HG03558 (cell line): ENCODE measurements at regions not wholly inside any gene's neighbourhood (a gene's known extent, or its start where the extent isn't known, plus 50 kb on each side); places are given as distances from the start of the nearest gene placed in this dataset.
A peak's percentile ranks its signal among the peaks of the same experiment; 100 is the strongest.

Source experiments
- ATAC-seq: cut with Tn5 transposase; IDR thresholded peaks from one replicate; pipeline ENCODE4 v1.9.1; 2021; ENCODE audit warnings: moderate number of reproducible peaks; ENCODE audit not compliant: unreplicated experiment; ENCODE audit errors: extremely low read depth

DNA sequence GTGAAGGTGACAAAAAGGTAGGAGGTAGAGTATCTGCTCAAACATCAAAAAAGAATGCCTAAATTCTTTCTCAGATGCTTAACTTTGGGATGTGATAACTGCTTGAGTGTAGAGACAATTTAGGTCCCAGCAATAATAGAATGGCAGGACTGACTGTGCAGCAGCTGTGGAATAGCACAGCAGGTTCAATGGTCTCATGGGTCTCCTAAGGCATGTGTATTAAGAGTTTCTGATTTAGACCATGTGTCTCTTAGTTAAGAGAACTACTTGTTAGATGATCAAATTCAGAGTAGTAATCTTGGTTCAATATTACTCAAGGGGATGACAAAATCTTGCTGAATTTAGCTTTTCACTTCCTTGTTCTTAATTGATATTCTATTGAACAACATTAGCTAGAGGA, 72.0 kb downstream of the ALX1 start:
- ATAC-seq = no peak

DNA sequence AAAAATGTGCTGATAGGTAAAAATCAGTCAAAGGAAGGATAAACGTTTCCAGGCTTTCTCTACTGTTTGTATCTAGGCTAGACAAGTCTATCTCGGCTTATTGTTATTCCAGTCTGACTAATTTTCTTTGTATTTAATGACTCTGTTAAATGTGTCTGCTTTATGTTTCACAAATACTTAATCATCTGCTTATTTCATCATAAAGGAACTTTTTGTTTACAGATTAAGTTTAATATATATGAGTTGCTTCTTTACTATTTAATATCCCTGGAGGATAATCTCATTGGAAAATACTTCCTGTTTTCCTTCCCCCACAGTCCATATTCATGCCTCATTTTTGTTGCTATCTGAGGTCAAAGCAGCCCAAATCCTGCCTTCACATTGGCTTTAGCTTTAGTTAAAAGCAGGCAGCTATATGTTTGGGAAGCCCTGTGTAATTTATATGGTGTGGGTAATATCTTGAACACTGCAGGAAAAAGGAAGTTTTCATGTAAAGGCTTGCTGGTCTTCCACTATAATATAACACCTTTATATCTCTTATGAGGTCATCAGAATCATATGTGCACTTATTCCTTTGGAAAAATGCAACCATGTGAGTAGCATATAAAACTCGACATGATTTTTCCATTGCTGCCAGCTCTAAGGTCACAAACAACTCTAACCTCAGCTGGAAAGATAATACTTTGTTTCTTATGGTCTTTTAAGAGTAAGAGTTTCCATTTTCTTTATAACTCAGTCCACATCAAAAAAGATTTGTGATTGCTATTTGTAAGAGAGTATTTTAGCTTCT, 76.8 kb downstream of the ALX1 start:
- no peak for ATAC-seq

DNA sequence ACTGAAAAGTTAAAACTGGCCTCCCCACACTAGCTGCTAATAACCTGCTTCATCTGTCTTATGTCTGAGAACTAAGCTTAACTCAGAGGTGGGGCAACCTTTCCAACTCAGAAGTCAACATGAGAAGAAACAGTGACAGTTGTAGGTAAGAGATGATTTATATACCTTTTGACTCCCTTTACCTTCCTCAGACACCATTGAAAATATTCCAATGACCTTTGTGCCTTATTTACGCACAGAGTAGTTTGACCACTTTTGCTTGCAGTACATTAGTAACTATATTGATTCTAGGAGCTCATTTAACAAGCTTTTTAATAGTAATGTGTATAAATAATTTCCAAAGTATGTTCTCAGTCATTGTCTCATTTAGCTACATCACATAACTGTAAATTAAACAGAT, 77.6 kb downstream of the ALX1 start:
- ATAC-seq = no peak

DNA sequence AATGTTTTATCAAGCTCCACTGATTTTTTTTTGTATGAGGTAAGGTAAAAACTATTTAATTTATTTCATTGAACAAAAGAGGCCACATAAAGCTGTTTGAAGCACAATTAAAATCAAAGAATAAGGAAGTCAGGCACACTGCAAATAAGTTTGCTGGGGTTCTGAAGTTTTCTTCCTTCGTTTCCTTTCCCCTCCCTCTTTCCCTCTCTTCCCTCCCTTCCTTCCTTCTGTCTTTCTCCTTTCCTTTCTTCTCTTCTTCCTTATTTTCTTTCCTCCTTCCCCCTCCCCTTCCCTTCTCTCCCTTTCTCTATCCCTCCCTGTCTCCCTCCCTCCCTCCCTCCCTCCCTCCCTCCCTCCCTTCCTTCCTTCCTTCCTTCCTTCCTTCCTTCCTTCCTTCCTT, 78.7 kb downstream of the ALX1 start:
- ATAC-seq = no peak

DNA sequence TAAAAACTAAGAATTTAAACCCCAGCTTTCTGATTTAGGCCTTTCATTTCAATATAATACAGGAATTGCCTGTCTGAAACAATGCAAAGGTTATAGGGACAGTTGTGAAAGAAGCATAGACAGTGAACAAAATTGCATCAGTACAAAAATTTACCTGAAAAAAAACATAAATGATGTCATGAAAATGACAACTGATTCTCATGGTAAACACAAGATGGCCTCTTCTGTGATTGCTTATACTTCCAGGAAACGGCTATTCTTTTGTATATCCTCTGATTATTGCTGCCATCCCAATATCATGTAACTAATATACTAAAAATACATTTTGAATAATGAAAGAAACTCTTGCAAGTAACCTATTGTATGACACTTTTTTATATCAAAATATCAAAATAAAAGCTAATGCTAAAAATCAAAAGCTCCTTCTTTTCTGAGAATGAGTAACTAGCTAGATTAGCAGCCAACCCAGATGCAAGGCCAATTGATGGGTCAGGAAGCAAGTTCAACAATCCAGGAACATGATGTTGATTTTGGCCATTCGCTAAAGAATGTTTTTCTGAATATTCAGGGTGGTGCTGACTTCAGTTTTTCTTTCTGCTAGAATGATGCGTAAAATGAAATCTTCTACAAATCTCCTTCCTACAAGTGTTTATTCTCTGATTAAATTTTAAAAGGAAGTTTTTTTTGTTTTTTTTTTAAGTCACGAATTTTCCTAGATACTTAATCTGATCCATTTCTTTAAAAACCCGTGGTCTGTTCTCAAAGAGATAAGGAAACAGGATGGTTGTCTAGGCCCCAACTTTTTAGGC, 83.6 kb downstream of the ALX1 start:
- no peak for ATAC-seq

DNA sequence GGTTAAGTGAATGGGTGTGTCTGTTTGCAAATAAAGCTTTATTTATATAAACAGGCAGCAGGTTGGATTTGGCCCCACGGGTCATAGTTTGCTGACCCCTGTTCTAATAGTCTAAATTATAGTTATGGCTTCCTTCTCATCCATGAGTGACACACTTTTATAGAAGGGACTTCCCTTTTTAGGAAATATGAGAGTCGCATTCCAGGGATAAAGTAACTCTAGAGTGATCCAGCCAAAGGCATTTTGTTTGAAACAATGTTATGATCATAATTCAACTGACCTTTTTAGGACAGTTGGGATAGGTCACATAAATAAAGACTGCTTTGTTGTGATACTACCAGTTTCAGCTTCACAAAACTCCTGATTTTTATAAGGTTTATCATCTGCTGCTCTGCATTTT, 87.9 kb downstream of the ALX1 start:
- no peak for ATAC-seq

DNA sequence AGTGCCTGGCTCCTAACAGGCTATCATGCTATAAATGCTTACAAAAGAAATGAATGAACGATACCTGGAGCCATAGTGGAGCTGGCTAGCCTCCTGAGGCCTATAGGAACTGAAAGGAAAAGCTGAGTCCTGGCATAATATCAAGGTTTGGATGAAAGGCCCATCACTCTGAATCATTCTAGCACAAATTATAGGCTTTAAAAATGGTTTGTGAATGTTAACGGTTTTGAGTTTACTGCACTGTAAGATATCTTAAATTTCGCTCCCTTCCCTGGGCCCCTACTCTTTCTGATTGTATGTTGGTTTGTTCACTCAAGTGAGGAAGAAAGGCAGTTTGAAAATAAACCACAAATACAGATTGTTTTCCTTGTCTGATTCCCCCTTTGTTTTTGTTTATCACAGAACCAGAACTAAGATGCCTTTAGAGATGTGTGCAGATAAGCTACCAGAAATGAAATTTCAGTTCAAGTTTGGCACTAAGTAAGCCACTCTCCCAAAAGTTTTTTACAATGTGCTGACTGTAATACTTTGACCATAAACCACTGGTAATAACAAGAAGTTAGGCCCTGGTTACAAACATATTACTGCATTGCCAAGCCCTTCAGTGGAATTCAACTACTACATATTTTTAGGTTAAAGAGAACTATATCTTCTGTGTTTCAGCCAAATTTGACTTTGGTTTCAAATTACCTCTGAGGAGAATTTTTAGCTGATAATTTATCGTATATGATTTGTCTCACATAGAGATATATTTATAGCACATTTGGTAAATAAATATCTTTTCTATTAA, 89.5 kb downstream of the ALX1 start:
- ATAC-seq = no peak

DNA sequence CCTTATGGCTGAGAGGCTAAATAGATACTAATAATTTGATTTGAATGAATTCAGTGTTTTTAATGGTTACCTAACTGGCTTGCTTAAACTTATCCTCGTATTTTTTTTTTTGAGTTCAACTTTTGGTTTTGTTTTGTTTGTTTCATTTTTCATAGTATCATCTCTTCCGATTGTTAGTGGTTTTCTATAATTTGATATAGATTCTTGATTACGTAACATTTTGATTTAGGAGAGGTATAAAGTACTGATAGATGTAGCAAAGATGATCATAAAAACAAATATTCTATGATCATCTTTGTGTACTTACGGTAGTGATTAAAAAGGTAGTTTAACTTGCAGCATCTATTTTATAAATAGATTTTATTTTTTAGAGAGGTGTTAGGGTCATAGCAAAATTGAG, 93.0 kb downstream of the ALX1 start:
- ATAC-seq = no peak

DNA sequence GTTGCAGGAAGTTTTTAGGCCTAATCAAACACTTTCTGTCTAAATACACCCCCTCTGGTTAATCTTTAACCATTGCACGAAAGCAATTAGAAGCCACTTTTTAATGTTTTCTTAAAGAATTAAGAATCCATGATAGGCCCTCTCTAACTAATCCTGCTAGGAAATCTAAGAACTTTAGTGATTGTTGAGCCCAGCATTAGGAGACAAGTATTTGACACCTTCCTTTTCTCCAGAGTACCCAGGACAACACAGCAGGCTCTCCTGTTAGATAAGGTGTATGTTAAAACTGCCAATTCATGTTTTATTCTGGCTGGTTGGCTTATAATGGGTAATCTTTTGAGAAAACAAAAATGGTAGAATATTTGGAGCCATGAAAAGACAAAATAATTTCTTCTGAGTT, 95.0 kb downstream of the ALX1 start:
- no peak for ATAC-seq

DNA sequence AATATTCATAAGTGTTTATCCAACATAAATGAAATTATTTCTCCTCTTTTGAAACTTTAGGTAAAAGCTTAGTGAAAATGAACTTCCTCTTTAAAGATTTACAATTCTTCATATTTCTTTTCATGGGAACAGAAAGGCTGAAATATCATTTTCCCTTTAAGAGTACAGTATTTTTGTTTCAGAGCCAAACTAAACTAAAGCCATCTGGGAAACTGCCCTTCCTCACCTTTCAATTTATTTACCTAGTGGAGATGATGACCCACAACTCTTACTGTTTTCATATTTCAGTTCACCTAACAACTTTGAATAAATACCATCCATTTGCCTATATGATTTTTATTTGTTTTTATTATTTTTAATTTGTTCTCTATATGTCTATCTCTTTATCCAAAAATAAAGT, 105.4 kb downstream of the ALX1 start:
- no peak for ATAC-seq

DNA sequence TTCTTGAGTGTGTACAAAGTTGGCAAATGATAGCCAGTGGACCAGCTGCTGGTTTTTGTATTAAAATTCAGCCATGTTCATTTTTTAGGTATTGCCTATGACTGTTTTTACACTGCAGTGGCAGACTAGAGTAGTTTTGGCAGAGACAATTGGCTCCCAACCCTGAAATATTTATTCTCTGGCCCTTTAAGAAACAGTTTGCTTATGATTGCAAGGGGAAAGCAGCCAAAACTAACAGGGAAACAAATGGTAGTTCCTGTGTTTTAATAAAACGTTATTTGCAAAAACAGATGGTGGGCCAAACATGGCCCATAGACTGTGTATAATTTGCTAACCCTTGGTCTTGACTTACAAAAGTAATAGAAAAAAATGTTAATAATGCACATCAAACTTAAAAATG, 110.2 kb downstream of the ALX1 start:
- ATAC-seq = no peak

DNA sequence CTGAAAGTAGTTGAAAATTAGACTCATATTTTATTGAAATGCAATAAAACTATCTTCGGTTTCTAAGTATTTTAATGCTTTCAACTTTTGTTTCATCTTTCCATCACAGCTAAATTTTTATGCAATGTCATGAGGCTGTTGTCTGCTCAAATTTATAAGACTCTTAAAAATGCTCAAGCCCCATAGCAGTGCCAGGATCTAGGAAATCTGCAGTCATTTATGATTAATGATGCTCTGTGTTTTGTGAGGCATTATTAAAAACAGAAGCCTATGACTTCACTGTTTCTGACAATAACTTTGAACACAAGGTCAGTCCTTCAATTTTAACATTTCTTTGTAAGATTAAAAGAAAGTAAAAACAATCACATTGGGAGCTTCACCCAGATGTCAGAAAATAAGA, 112.5 kb downstream of the ALX1 start:
- ATAC-seq = no peak

DNA sequence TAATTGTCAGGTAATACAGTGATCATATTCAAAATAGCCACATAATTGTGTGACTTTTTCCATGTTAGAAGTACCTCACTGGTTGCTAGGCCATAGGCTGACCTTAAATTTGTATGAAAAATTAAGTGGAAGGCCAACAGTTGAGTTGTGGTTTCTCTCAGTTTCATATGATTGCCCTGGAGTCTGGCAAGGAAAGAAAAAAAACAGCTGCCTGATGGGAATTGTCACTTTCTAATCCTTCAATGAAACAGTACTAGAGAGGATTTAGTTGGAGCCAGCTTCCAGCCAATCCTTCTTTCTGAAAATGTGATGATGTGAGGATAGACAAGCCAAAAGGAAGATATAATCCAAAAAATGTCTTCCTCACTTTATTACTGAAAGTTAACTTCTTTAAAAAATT, 113.6 kb downstream of the ALX1 start:
- ATAC-seq = no peak

DNA sequence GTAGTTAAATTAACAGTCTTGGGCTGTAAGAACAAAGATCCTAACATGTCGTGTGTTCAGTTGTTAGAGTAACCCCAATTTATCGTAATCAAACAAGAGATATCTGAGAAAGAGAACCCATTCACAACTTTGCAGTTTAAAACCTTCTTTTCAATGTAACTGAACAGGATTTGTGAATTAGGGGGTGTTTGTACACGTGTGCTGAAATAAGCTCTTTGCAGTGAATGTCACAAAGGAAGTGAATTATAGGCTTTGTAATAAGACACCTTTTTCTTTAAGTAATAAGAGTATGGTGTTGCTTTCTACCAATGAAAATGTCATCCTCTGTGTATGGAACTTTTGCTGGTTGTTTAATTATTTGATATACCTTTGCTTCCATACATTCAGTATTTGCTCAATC, 114.0 kb downstream of the ALX1 start:
- ATAC-seq = no peak

DNA sequence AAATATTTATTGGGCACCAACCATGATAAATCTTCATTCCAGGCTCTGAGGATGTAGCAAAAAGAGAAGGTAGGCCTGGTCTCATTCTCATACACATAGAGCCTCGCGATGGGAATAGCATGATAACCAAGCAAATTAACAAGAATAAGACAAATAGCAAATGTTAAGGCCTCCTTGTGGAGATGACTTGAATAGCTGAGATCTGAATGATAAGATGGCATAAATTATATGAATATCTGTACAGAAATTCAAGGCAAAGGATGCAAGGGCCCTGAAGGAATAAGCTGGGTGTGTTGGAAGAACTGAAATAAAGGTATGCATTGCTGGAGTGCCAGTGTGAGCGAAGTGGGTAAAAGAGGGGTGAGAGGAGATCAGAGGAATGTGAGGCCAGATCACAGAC, 114.8 kb downstream of the ALX1 start:
- no peak for ATAC-seq

DNA sequence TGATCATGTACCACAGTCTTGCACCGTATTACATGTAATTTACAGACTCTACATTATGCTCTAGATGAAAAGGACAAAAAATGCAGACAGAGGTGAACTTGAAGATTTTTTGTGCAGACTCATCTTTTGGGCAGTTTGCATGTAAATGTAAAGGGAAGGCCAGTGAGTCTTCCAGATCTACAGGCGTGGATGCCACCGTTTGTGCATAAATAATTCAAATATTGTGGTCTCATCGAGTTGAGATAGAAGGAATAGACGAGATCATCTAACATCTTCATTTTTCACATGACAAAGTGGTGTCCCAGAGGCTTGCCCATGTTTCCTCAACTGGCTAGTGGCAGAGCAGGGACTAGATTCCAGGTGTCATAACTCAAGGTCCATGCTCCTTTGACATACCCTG, 125.2 kb downstream of the ALX1 start:
- ATAC-seq = no peak

DNA sequence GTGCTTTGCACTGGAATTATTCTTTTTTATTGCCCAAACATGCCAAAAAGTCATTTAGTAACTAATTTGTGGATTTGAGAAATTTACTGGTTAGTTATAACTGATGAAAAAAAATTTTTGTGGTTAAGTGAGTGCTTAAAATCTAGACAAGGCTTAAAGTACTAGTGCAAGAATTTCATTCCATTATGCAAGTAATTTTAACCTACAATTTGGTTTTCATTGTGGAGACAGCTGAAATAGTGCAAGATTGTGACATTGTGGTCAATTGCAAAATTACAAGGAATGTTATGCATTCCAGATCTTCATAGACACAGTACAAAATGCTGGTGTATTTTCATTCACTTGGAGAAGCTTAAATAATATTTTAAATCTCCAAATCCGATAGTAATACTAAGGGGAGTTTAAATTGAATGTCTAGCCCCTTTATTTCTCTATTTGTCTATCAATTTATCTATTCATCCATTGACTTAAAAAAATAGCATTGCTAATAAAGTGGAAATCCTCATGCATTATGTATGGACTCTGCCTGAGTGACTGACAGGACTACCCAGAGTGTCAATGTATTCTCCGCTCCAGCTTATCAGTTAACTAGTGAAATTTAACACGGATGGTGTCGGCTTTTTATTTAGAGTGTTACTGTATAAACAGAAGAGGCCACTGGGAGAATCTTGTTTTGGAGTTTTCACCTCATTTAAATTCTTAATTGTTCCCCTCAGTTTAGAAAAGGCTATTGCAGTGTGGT, 125.9 kb downstream of the ALX1 start:
- ATAC-seq = no peak

DNA sequence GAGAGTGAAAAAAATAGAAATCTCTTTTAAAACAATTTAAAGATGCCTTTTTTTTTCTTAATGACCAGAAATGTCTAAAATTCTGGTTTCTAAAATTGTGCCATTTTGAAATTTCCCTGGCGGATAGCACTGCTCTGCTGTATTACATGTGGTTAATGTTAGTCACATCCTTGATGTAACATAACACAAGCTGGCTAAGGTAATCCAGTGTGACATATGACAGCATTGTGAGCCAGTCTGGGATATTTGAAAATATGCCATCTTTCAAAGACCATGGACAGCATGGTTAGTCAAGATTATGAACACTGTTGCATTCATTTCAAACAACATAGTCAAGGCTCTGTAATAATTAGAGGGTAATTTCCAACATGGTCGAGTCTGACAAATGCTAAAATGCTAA, 133.2 kb downstream of the ALX1 start:
- no peak for ATAC-seq

DNA sequence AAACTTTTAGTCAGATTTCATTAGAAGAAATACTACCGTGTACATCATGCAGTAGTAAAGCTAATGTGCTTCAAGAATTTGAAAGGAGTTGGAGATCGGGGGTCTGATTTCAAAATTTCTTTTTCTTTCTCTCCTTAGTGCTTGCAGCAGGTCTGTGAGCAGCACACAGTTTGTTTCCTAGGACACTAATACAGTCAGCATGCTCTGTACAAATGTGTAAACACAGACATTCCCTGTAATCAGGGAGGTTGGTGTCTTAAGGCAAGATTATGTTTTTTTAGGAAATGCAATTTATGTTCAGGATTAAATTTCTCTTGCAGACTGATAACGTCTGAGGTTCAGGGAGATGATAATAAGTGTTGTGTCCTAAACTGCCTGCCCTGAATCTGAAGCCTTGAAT, 142.7 kb downstream of the ALX1 start:
- ATAC-seq = no peak

DNA sequence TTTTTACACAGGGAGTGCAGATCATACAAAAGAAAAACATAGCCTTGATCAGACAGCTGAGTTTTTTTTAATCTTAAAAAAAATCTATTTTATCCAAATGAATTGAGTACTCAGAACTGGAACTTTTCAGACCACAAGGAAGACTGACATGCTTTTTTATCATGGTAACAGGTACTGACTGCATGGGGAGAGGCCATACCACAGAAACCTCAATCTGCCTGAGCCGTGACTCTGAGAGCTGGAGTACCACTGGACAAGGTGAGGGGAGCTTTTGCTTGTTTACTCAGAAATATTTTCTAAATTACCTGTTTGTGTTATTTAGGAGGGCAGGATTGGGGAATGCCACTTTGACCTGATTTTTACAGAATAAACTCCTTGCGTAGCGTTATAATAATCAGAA, 143.9 kb downstream of the ALX1 start:
- ATAC-seq = peak; percentile 41
